ENCODE measurements at regions not wholly inside any gene's neighbourhood (a gene's known extent, or its start where the extent isn't known, plus 50 kb on each side); places are given as distances from the start of the nearest gene placed in this dataset.

GRCh38 chr5:156154757-156155156 lies 172.2 kb upstream of the SGCD start:
- TF ChIP-seq GATA2 (IDR thresholded peaks at IDR 0.05; ENCODE audit: low read depth, low read length) (no peak), GATA3 (IDR thresholded peaks at IDR 0.05; ENCODE audit: low read depth, low read length) (no peak)

Measured in SH-SY5Y (cell line).